Right lobe of liver (tissue), 6 donors: ENCODE measurements at regions not wholly inside any gene's neighbourhood (a gene's known extent, or its start where the extent isn't known, plus 50 kb on each side); places are given as distances from the start of the nearest gene placed in this dataset.

Source experiments
- ATAC-seq, 4 donors: fragments of 200-7000 bp; cut with Tn5 transposase; one replicate each; pipeline ENCODE4 v1.9.1; 2020; ENCODE audit warnings: mild to moderate bottlenecking in 4 of 4, moderate library complexity in 4 of 4
- DNase-seq, 3 donors: peaks; one replicate each; pipeline ENCODE4 v3.0.0-alpha.2; 2020
- H3K27ac ChIP-seq, 3 donors: fragments of 200-600 bp; one replicate each; pipeline ENCODE4 v1.8.0; 2022
- H3K27me3 ChIP-seq, 2 donors: fragments of 200-600 bp; one replicate each; pipeline ENCODE4 v1.8.0; 2022
- H3K36me3 ChIP-seq, 4 donors: fragments of 200-600 bp; sonication (generic) in 1 of 4; one replicate each; pipeline versions ENCODE4 v1.5.1 to v1.8.0; 2017 to 2022; ENCODE audit warnings: control low read depth in 1 of 4
- H3K4me1 ChIP-seq, 4 donors: fragments of 200-600 bp; sonication (generic) in 1 of 4; one replicate each; pipeline versions ENCODE4 v1.5.1 to v1.8.0; 2017 to 2022; ENCODE audit warnings: control low read depth in 1 of 4
- H3K4me3 ChIP-seq, 3 donors: fragments of 200-600 bp; one replicate each; pipeline ENCODE4 v1.8.0; 2022
- H3K9me3 ChIP-seq, 4 donors: fragments of 200-600 bp; sonication (generic) in 1 of 4; one replicate each; pipeline versions ENCODE4 v1.5.1 to v1.8.0; 2017 to 2022; ENCODE audit warnings: control low read depth in 1 of 4
- POLR2A ChIP-seq: fragments of 450-650 bp; IDR thresholded peaks from one replicate; pipeline ENCODE4 v1.6.1; 2017; ENCODE audit warnings: antibody characterized with exemption, mild to moderate bottlenecking
- WGBS: methylation state at CpG from one replicate; pipeline ENCODE4 v1.1.6; 2018; ENCODE audit warnings: low coverage, low lambda C conversion rate; ENCODE audit not compliant: insufficient coverage; ENCODE audit errors: missing lambda C conversion rate; 5-methylcytosine and 5-hydroxymethylcytosine counted together
- intact Hi-C, 2 donors: fragments of 100-400 bp; cut with DNase I; formaldehyde crosslinking; loops; one replicate each; pipeline versions ENCODE4 v1.11.2 to v1.14.1; 2022
- TF ChIP-seq, protein P1 (sequence below), 4 donors: fragments of 200-600 bp in 3 of 4; fragments of 450-650 bp in 1 of 4; IDR thresholded peaks; one replicate each; pipeline versions ENCODE4 v1.5.1 to v1.8.0; 2016 to 2022; ENCODE audit warnings: antibody characterized with exemption in 4 of 4, mild to moderate bottlenecking in 2 of 4
- donor health status: DM: no; HTN: yes; CAD: no.
- donor health status: DM: no; HTN: no; CAD: no.
- donor health status: DM: no; HTN: no; CAD: no.
- donor health status: DM: no; HTN: yes; CAD: no.
- donor health status: DM: no; HTN: yes; CAD: no.

GRCh38 chr16:5188989-5189352, 91.4 kb upstream of the EEF2KMT start:
- Histone ChIP-seq H3K9me3 (no peaks in the 10 kb centered on the region), H3K4me3 (no peak overlapping the region), H3K36me3 (no peaks in the 10 kb centered on the region), H3K27ac (no peak overlapping the region), H3K27me3 (no peaks in the 10 kb centered on the region), H3K4me1 (no peaks in the 10 kb centered on the region)
- WGBS, result 100% methylated on average over 1 of the region's 1 CpG
- no peak for ATAC-seq
- TF ChIP-seq, protein P1, sequence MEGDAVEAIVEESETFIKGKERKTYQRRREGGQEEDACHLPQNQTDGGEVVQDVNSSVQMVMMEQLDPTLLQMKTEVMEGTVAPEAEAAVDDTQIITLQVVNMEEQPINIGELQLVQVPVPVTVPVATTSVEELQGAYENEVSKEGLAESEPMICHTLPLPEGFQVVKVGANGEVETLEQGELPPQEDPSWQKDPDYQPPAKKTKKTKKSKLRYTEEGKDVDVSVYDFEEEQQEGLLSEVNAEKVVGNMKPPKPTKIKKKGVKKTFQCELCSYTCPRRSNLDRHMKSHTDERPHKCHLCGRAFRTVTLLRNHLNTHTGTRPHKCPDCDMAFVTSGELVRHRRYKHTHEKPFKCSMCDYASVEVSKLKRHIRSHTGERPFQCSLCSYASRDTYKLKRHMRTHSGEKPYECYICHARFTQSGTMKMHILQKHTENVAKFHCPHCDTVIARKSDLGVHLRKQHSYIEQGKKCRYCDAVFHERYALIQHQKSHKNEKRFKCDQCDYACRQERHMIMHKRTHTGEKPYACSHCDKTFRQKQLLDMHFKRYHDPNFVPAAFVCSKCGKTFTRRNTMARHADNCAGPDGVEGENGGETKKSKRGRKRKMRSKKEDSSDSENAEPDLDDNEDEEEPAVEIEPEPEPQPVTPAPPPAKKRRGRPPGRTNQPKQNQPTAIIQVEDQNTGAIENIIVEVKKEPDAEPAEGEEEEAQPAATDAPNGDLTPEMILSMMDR (IDR thresholded peaks at IDR 0.05), result no peak
- TF ChIP-seq POLR2A, result no peak
- intact Hi-C loops, result no loop called here
- no peak for DNase-seq

- Histone ChIP-seq H3K4me3 (no peak overlapping the region), H3K4me1 (no peaks in the 10 kb centered on the region), H3K36me3 (no peaks in the 10 kb centered on the region), H3K27ac (no peak overlapping the region), H3K27me3 (no peaks in the 10 kb centered on the region), H3K9me3 (no peaks in the 10 kb centered on the region)
- intact Hi-C loops, result no loop called here
- ATAC-seq (no peak), DNase-seq (no peak)
- TF ChIP-seq, protein P1 (IDR thresholded peaks at IDR 0.05), result no peak
- TF ChIP-seq POLR2A, result no peak
- WGBS, result 25% methylated on average over 10 of the region's 10 CpGs
These were observed 90.9 kb upstream of the EEF2KMT start for GRCh38 chr16:5188318-5188988.

DNA sequence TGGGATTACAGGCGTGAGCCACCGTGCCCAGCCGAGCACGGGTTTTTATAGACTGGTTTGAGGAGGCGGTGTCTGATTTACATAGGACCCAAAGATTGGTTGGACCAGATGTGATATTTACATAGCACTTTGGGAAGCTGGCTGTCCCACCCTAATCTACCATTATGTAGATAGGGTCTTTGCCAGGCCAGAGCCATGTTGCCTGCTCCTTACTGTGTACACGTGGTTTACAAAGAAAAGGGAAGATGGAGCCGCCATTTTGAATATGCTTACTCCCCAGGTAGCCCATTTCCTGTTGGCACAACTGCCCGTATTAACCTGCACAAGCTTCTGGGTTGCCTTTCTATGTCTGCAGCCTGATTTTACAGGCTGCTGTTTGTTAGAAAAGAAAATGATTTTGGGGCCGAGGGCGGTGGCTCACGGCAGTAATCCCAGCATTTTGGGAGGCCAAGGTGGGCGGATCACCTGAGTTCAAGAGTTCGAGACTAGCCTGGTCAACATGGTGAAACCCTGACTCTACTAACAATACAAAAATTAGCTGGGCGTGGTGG, 89.9 kb upstream of the EEF2KMT start:
- ATAC-seq, result no peak
- no peak for DNase-seq
- Histone ChIP-seq H3K4me1 (no peaks in the 10 kb centered on the region), H3K27ac (no peak overlapping the region), H3K9me3 (no peaks in the 10 kb centered on the region), H3K36me3 (no peaks in the 10 kb centered on the region), H3K4me3 (no peak overlapping the region), H3K27me3 (no peaks in the 10 kb centered on the region)
- WGBS, result 85% methylated on average over 12 of the region's 14 CpGs
- intact Hi-C loops, result no loop called here
- TF ChIP-seq POLR2A, result no peak
- TF ChIP-seq, protein P1 (IDR thresholded peaks at IDR 0.05), result no peak

DNA sequence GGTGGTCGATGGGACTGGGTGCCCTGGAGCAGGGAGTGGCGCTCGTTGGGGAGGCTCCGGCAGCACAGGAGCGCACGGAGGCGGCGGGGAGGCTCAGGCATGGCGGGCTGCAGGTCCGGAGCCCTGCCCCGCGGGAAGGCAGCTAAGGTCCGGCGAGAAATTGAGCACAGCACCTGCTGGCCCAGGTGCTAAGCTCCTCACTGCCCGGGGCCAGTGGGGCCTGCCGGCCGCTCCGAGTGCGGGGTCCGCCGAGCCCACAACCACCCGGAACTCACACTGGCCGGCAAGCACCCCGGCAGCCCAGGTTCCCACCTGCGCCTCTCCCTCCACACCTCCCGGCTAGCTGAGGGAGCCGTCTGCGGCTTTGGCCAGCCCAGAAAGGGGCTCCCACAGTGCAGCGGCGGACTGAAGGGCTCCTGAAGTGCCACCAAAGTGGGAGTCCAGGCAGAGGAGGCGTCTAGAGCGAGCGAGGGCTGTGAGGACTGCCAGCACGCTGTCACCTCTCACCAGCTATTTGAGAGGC, 88.8 kb upstream of the EEF2KMT start:
- DNase-seq (no peak), ATAC-seq (no peak)
- TF ChIP-seq, protein P1 (IDR thresholded peaks at IDR 0.05), result no peak
- TF ChIP-seq POLR2A, result no peak
- no peaks in the 10 kb centered on the region for H3K36me3 ChIP-seq
- no CpG with 5 or more reads among the region's 34 CpGs for WGBS
- no peak overlapping the region for H3K27ac ChIP-seq
- intact Hi-C loops, result no loop called here
- no peaks in the 10 kb centered on the region for H3K27me3 ChIP-seq
- H3K4me1 ChIP-seq, result no peaks in the 10 kb centered on the region
- H3K9me3 ChIP-seq, result no peaks in the 10 kb centered on the region
- H3K4me3 ChIP-seq, result no peak overlapping the region
